ENCODE measurements at regions not wholly inside any gene's neighbourhood (a gene's known extent, or its start where the extent isn't known, plus 50 kb on each side); places are given as distances from the start of the nearest gene placed in this dataset.
"Not testable (repeated sequence)": the region's sequence is repeated elsewhere in the genome, so short reads cannot be mapped to it uniquely, and the experiment has no call there.

DNA sequence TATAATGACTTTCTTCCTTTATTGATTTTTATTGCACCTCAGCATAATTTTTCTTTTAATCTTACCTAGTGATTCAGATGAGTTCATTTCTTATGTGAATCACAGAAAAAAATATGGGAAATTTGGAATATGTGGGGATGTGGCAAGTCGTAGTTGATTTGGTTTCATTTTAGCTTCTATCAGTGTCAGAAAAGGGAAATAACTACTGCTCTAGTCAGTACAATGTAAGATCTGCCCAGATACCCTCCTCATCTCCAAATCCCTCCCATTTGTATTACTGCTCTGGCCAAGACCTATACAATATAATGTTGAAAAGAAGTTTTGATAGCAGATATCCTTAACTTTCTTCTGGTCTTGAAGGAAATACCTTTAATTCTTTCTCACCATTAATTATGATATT lies 61.9 kb upstream of the TRIM77 start:
- H3K4me1 Mint-ChIP-seq; POLR2A ChIA-PET (ENCODE audit: partially characterized antibody); H3K27ac ChIP-seq (ENCODE audit: low read depth, low read length); H3K4me1 ChIP-seq (ENCODE audit: insufficient read depth, low read length); H3K4me3 Mint-ChIP-seq; intact Hi-C loops (cut with micrococcal nuclease); H3K9me3 ChIP-seq (ENCODE audit: control insufficient read depth in 1 of 2, low read length in 2 of 2); H3K4me3 ChIP-seq (ENCODE audit: low read length in 2 of 2); CTCF ChIA-PET (ENCODE audit: partially characterized antibody); H3K36me3 ChIP-seq (ENCODE audit: insufficient read depth, low read length); H3K27me3 ChIP-seq (ENCODE audit: insufficient read depth, low read length); H3K36me3 Mint-ChIP-seq; DNase-seq; H3K27me3 Mint-ChIP-seq; H3K27ac Mint-ChIP-seq; H3K9me3 Mint-ChIP-seq: not testable (repeated sequence)

DNA sequence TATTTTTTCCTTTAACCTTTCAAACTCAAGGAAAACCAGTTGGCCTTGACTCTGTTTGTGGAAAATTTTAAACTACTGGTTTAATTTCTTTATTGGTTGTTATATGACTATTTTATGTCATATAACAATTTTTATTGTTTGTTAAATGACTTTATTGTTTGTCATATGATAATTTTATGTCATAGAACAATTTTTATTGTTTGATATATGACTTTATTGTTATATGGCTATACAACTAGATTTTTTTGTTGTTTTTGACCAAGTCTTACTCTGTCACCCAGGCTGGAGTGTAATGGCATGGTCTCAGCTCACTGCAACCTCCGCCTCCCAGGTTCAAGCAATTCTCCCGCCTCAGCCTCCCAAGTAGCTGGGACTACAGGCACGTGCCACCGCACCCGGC lies 61.1 kb upstream of the TRIM77 start:
- H3K36me3 Mint-ChIP-seq; H3K27me3 Mint-ChIP-seq; H3K9me3 Mint-ChIP-seq; intact Hi-C loops (cut with micrococcal nuclease); H3K9me3 ChIP-seq (ENCODE audit: control insufficient read depth in 1 of 2, low read length in 2 of 2); H3K27me3 ChIP-seq (ENCODE audit: insufficient read depth, low read length); H3K27ac Mint-ChIP-seq; H3K27ac ChIP-seq (ENCODE audit: low read depth, low read length); H3K36me3 ChIP-seq (ENCODE audit: insufficient read depth, low read length); DNase-seq; H3K4me1 Mint-ChIP-seq; H3K4me3 Mint-ChIP-seq; CTCF ChIA-PET (ENCODE audit: partially characterized antibody); H3K4me3 ChIP-seq (ENCODE audit: low read length in 2 of 2); POLR2A ChIA-PET (ENCODE audit: partially characterized antibody); H3K4me1 ChIP-seq (ENCODE audit: insufficient read depth, low read length): not testable (repeated sequence)

DNA sequence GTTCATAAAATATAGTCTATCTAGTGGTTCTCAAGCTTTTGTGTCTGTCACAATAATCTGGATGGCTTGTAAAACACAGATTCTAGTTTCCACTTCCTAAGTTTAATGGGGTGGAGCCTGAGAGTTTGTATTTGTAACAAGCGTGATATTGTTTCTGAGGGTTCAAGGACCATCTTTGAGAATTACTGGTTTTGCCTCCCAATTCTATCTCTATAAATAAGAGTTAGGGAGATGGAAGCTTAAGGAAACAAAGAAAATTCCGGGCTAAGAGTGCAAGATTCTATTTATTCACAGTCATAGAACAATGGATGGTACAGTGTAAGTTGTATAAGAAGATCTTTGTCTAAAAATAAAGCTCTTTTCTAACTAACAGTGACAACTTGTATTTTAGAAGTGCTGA lies 55.4 kb upstream of the TRIM77 start:
- H3K9me3 Mint-ChIP-seq; H3K36me3 Mint-ChIP-seq; H3K27me3 ChIP-seq (ENCODE audit: insufficient read depth, low read length); H3K4me3 Mint-ChIP-seq; H3K27ac Mint-ChIP-seq; POLR2A ChIA-PET (ENCODE audit: partially characterized antibody); H3K4me1 Mint-ChIP-seq; H3K27me3 Mint-ChIP-seq; H3K4me1 ChIP-seq (ENCODE audit: insufficient read depth, low read length); DNase-seq; CTCF ChIA-PET (ENCODE audit: partially characterized antibody); H3K4me3 ChIP-seq (ENCODE audit: low read length in 2 of 2); H3K27ac ChIP-seq (ENCODE audit: low read depth, low read length); H3K36me3 ChIP-seq (ENCODE audit: insufficient read depth, low read length); intact Hi-C loops (cut with micrococcal nuclease); H3K9me3 ChIP-seq (ENCODE audit: control insufficient read depth in 1 of 2, low read length in 2 of 2): not testable (repeated sequence)

DNA sequence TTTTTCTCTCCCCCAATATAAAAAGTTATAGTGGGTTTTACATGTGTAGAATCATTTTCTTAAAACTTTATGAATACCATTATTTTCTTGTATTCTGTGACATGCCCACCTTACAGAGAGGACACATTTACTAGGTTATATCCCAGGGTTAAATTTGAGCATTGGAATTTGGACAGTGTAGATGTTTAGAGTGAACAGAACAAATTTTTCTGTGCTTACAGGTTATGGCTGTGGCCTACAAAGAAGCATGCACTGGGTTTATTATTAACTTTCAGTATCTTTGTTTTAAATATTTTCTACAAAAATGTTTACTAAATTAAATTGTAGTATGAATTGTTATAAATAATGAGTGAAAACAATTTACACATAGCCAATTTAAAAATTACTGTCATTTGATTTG lies 51.3 kb upstream of the TRIM77 start:
- H3K36me3 ChIP-seq (ENCODE audit: insufficient read depth, low read length); POLR2A ChIA-PET (ENCODE audit: partially characterized antibody); H3K4me1 ChIP-seq (ENCODE audit: insufficient read depth, low read length); H3K9me3 Mint-ChIP-seq; CTCF ChIA-PET (ENCODE audit: partially characterized antibody); H3K4me1 Mint-ChIP-seq; H3K27ac Mint-ChIP-seq; H3K36me3 Mint-ChIP-seq; H3K4me3 ChIP-seq (ENCODE audit: low read length in 2 of 2); H3K27me3 ChIP-seq (ENCODE audit: insufficient read depth, low read length); H3K9me3 ChIP-seq (ENCODE audit: control insufficient read depth in 1 of 2, low read length in 2 of 2); H3K27me3 Mint-ChIP-seq; H3K27ac ChIP-seq (ENCODE audit: low read depth, low read length); H3K4me3 Mint-ChIP-seq; DNase-seq; intact Hi-C loops (cut with micrococcal nuclease): not testable (repeated sequence)

DNA sequence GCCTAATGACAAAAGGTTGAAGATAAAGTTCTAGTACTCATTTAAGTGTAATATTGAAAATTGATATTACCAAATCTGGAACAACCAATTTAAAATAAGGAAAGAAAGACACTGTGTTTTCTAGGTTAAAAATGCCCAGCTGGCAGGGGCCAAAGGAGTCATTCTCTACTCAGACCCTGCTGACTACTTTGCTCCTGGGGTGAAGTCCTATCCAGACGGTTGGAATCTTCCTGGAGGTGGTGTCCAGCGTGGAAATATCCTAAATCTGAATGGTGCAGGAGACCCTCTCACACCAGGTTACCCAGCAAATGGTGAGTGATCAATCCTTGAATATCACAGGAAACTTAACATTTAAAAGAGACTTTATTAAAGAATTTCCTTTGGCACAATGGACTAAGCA lies 50.7 kb upstream of the TRIM77 start:
- CTCF ChIA-PET (ENCODE audit: partially characterized antibody); H3K4me1 Mint-ChIP-seq; POLR2A ChIA-PET (ENCODE audit: partially characterized antibody); H3K4me3 Mint-ChIP-seq; H3K36me3 ChIP-seq (ENCODE audit: insufficient read depth, low read length); H3K4me3 ChIP-seq (ENCODE audit: low read length in 2 of 2); H3K9me3 ChIP-seq (ENCODE audit: control insufficient read depth in 1 of 2, low read length in 2 of 2); H3K27ac ChIP-seq (ENCODE audit: low read depth, low read length); DNase-seq; H3K27me3 Mint-ChIP-seq; H3K9me3 Mint-ChIP-seq; H3K27ac Mint-ChIP-seq; H3K27me3 ChIP-seq (ENCODE audit: insufficient read depth, low read length); H3K36me3 Mint-ChIP-seq; H3K4me1 ChIP-seq (ENCODE audit: insufficient read depth, low read length); intact Hi-C loops (cut with micrococcal nuclease): not testable (repeated sequence)

DNA sequence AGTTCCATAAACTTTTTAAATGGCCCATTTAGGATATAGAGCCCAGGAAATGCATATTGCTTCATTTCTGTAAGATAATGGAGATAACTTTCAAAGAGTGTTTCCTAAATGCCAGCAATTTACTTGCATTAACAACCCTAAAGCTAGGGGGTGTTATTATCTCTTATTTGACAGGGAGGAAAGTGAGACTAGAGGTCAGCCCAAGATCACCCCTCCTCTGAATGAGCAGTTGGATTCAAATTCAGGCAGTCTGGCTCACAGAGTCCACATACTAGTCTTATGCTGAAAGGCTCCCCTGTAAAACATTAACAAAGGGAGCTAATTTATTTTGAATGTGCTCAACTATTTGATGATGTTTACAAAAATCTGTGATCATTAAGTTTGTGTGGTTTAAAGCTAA lies 49.9 kb upstream of the TRIM77 start:
- no peaks in the 10 kb centered on the region for H3K36me3 ChIP-seq (ENCODE audit: insufficient read depth, low read length)
- ChIA-PET CTCF (ENCODE audit: partially characterized antibody) (no interaction called here), POLR2A (ENCODE audit: partially characterized antibody) (no interaction called here)
- no peak for DNase-seq
- Mint-ChIP-seq H3K27me3 (no peaks in the 10 kb centered on the region), H3K4me1 (no peaks in the 10 kb centered on the region), H3K36me3 (no peaks in the 10 kb centered on the region), H3K27ac (no peak overlapping the region), H3K4me3 (no peak overlapping the region), H3K9me3 (no peaks in the 10 kb centered on the region)
- H3K27me3 ChIP-seq (ENCODE audit: insufficient read depth, low read length) = no peaks in the 10 kb centered on the region
- intact Hi-C loops (cut with micrococcal nuclease) = no loop called here
- no peak overlapping the region for H3K4me3 ChIP-seq (ENCODE audit: low read length in 2 of 2)
- H3K9me3 ChIP-seq (ENCODE audit: control insufficient read depth in 1 of 2, low read length in 2 of 2) = no peaks in the 10 kb centered on the region
- no peaks in the 10 kb centered on the region for H3K4me1 ChIP-seq (ENCODE audit: insufficient read depth, low read length)
- no peak overlapping the region for H3K27ac ChIP-seq (ENCODE audit: low read depth, low read length)

Data from CD4-positive, alpha-beta memory T cell (primary cell).